ENCODE measurements at regions not wholly inside any gene's neighbourhood (a gene's known extent, or its start where the extent isn't known, plus 50 kb on each side); places are given as distances from the start of the nearest gene placed in this dataset.

DNA sequence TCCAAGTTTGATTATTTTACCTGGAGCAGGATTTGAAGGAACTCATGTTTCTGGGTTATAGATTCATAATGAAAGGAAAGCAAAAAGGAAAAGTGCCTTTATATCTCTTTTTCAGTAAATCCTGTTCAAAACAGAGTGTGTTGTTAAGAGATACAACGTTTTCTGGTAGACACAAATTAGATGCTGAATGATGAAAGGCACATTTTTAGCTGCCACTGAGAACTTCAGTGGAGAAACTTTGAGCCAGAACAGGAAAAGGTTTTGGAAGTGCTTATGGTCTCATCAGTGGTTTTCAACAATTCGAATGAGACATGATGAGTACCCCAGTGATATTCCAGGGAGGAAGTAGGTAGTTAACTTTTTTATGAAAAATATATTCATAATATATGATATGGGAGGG, 338.0 kb upstream of the C1orf87 start:
- no peak for TF ChIP-seq GLIS3 (CRISPR knock-in tag; IDR thresholded peaks at IDR 0.05)
- no peak for TF ChIP-seq RARB (CRISPR knock-in tag; IDR thresholded peaks at IDR 0.05)
- TF ChIP-seq ISL1 (CRISPR knock-in tag; IDR thresholded peaks at IDR 0.05), result no peak
- TF ChIP-seq, protein P1, sequence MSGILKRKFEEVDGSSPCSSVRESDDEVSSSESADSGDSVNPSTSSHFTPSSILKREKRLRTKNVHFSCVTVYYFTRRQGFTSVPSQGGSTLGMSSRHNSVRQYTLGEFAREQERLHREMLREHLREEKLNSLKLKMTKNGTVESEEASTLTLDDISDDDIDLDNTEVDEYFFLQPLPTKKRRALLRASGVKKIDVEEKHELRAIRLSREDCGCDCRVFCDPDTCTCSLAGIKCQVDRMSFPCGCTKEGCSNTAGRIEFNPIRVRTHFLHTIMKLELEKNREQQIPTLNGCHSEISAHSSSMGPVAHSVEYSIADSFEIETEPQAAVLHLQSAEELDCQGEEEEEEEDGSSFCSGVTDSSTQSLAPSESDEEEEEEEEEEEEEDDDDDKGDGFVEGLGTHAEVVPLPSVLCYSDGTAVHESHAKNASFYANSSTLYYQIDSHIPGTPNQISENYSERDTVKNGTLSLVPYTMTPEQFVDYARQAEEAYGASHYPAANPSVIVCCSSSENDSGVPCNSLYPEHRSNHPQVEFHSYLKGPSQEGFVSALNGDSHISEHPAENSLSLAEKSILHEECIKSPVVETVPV (CRISPR knock-in tag; IDR thresholded peaks at IDR 0.05), result no peak
- TF ChIP-seq CREB5 (CRISPR knock-in tag; IDR thresholded peaks at IDR 0.05; ENCODE audit: low read depth), result no peak
- TF ChIP-seq TOX (CRISPR knock-in tag; IDR thresholded peaks at IDR 0.05; ENCODE audit: borderline replicate concordance), result no peak
- no peak for TF ChIP-seq TCF4 (CRISPR knock-in tag; IDR thresholded peaks at IDR 0.05; ENCODE audit: borderline replicate concordance)
- TF ChIP-seq OSR1 (CRISPR knock-in tag; IDR thresholded peaks at IDR 0.05), result no peak
- no peak for ATAC-seq

GRCh38 chr1:60402816-60403215, 329.2 kb upstream of the C1orf87 start:
- no peak for ATAC-seq
- TF ChIP-seq ESRRG (CRISPR knock-in tag; IDR thresholded peaks at IDR 0.05), result no peak
- TF ChIP-seq ZFP30 (CRISPR knock-in tag; IDR thresholded peaks at IDR 0.05), result no peak
- TF ChIP-seq GLIS3 (CRISPR knock-in tag; IDR thresholded peaks at IDR 0.05), result no peak
- TF ChIP-seq CREB5 (CRISPR knock-in tag; IDR thresholded peaks at IDR 0.05; ENCODE audit: low read depth), result no peak

DNA sequence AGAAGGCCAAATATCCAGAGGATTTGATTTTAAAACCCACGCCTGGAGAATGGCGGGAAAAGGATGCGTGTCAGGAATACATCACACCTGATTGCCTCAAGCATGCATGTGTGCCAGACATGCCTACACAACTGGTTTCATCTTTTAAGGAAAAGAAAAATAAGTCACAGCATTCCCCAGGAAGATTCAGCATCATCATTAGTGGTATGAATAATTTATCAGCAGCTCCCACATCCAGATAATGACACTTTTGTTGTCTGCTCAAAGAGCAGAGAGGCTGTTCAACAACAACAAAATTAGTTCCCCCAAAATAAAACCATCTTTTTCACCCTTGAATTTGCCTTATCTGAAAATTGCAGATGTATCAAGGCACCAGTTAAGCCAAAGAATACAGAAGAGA, 328.6 kb upstream of the C1orf87 start:
- TF ChIP-seq PATZ1 (CRISPR knock-in tag; IDR thresholded peaks at IDR 0.05; ENCODE audit: borderline replicate concordance), result no peak
- no peak for TF ChIP-seq ZNF565 (CRISPR knock-in tag; conservative IDR thresholded peaks at IDR 0.05; ENCODE audit: low read depth)
- TF ChIP-seq, protein P2, sequence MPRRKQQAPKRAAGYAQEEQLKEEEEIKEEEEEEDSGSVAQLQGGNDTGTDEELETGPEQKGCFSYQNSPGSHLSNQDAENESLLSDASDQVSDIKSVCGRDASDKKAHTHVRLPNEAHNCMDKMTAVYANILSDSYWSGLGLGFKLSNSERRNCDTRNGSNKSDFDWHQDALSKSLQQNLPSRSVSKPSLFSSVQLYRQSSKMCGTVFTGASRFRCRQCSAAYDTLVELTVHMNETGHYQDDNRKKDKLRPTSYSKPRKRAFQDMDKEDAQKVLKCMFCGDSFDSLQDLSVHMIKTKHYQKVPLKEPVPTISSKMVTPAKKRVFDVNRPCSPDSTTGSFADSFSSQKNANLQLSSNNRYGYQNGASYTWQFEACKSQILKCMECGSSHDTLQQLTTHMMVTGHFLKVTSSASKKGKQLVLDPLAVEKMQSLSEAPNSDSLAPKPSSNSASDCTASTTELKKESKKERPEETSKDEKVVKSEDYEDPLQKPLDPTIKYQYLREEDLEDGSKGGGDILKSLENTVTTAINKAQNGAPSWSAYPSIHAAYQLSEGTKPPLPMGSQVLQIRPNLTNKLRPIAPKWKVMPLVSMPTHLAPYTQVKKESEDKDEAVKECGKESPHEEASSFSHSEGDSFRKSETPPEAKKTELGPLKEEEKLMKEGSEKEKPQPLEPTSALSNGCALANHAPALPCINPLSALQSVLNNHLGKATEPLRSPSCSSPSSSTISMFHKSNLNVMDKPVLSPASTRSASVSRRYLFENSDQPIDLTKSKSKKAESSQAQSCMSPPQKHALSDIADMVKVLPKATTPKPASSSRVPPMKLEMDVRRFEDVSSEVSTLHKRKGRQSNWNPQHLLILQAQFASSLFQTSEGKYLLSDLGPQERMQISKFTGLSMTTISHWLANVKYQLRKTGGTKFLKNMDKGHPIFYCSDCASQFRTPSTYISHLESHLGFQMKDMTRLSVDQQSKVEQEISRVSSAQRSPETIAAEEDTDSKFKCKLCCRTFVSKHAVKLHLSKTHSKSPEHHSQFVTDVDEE (CRISPR knock-in tag; IDR thresholded peaks at IDR 0.05), result no peak
- no peak for TF ChIP-seq ZC3H10 (CRISPR knock-in tag; IDR thresholded peaks at IDR 0.05)
- TF ChIP-seq ISL1 (CRISPR knock-in tag; IDR thresholded peaks at IDR 0.05), result no peak
- no peak for TF ChIP-seq TOX (CRISPR knock-in tag; IDR thresholded peaks at IDR 0.05; ENCODE audit: borderline replicate concordance)
- TF ChIP-seq TCF4 (CRISPR knock-in tag; IDR thresholded peaks at IDR 0.05; ENCODE audit: borderline replicate concordance), result no peak
- no peak for TF ChIP-seq BACH2 (CRISPR knock-in tag; IDR thresholded peaks at IDR 0.05; ENCODE audit: borderline replicate concordance)
- TF ChIP-seq, protein P1 (CRISPR knock-in tag; IDR thresholded peaks at IDR 0.05), result no peak
- ATAC-seq, result no peak

GRCh38 chr1:60394436-60394835, 320.9 kb upstream of the C1orf87 start:
- TF ChIP-seq ZNF565 (CRISPR knock-in tag; conservative IDR thresholded peaks at IDR 0.05; ENCODE audit: low read depth), result no peak
- TF ChIP-seq ESRRG (CRISPR knock-in tag; IDR thresholded peaks at IDR 0.05), result no peak
- no peak for TF ChIP-seq SNAI2 (CRISPR knock-in tag; IDR thresholded peaks at IDR 0.05)
- no peak for TF ChIP-seq BACH2 (CRISPR knock-in tag; IDR thresholded peaks at IDR 0.05; ENCODE audit: borderline replicate concordance)
- no peak for TF ChIP-seq TOX (CRISPR knock-in tag; IDR thresholded peaks at IDR 0.05; ENCODE audit: borderline replicate concordance)
- no peak for TF ChIP-seq PATZ1 (CRISPR knock-in tag; IDR thresholded peaks at IDR 0.05; ENCODE audit: borderline replicate concordance)

More at GRCh38 chr1:60394436-60394835, 320.9 kb upstream of the C1orf87 start:
- no peak for ATAC-seq
